ENCODE measurements at regions not wholly inside any gene's neighbourhood (a gene's known extent, or its start where the extent isn't known, plus 50 kb on each side); places are given as distances from the start of the nearest gene placed in this dataset.
"Not testable (repeated sequence)": the region's sequence is repeated elsewhere in the genome, so short reads cannot be mapped to it uniquely, and the experiment has no call there.

GRCh38 chr10:131823601-131824099 is 77.2 kb upstream of the PPP2R2D start:
- not testable (repeated sequence) for FAIRE-seq

DNA sequence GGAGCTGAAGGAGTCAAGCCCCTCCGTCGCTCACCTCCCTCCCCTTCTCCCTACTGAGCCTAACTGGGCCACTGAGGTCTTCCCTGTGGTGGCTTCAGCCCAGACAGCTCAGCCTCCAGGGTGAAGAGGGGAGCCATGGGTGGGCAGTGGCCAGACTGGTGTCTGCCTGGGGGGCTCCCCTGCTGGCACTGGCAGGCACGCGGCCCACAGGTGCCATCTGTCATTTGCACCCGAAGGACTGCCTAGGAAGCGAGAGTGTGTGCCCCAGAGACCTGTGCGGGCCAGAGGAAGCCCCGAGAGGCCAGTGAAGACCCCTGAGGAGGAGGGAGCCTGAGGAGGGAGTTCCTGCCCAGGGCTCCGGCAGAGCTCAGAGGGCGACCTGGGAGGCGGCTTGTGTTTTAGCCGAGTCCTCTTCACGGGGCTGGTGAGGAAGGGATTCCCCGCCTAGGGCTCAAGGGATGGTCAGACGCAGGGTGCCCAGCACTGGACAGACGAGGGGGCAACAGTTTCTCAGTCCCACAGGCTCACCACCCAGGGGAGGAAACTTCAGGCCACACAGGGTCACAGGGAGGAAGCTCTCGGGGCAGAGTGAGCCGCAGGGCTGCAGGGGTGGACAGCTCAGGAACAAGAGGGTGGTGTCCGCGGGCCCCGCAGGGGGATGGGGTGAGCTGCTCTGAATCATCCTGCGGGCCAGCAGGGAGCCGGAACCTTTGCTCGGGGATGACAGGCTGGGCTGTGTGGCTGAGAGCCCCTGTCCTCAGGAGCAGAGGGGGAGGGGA is 76.2 kb upstream of the PPP2R2D start:
- FAIRE-seq = no peak

DNA sequence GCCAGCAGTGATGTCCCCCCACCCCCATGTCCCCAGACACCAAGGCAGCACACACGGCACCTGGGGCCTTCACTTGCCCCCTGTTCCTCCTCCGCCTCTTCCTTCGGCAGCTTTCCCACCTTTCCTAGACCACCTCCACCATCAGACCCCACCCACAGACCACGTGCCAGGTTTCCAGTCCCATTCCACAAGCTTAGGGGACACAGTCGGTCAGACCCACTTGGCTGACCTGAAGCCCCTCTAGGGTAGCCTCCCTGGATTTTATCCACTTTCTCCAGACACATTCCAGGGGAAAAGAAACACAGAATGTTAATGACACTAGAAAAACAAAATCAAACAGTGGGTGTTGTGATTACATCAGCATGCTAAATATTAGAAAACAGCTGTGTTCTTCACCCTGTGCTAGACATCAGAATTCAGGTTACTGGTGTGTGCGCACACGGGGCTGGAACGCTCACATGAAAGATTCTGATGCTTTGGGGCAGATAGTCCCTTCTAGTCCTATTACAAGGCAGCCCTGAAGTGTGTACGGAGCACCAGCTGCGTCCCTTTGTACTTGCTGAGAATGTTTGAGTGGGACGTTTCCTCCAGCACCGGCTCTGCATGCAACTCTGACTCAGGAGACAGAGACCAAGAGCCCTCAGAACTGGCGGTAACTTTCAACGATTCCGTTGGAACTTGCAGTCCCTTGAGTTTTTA is 75.5 kb upstream of the PPP2R2D start:
- no peak for FAIRE-seq

GRCh38 chr10:131825960-131826650 is 74.7 kb upstream of the PPP2R2D start:
- FAIRE-seq = no peak

- FAIRE-seq = no peak
Observed at GRCh38 chr10:131829156-131829930, 71.5 kb upstream of the PPP2R2D start.

GRCh38 chr10:131830446-131831130 is 70.2 kb upstream of the PPP2R2D start:
- FAIRE-seq = no peak

GRCh38 chr10:131831561-131831960 is 69.2 kb upstream of the PPP2R2D start:
- FAIRE-seq = no peak

GRCh38 chr10:131832056-131832685 is 68.6 kb upstream of the PPP2R2D start:
- FAIRE-seq = no peak

GRCh38 chr10:131833013-131833412 is 67.8 kb upstream of the PPP2R2D start:
- no peak for FAIRE-seq

- FAIRE-seq = no peak
Observed at GRCh38 chr10:131833446-131834080, 67.2 kb upstream of the PPP2R2D start.

DNA sequence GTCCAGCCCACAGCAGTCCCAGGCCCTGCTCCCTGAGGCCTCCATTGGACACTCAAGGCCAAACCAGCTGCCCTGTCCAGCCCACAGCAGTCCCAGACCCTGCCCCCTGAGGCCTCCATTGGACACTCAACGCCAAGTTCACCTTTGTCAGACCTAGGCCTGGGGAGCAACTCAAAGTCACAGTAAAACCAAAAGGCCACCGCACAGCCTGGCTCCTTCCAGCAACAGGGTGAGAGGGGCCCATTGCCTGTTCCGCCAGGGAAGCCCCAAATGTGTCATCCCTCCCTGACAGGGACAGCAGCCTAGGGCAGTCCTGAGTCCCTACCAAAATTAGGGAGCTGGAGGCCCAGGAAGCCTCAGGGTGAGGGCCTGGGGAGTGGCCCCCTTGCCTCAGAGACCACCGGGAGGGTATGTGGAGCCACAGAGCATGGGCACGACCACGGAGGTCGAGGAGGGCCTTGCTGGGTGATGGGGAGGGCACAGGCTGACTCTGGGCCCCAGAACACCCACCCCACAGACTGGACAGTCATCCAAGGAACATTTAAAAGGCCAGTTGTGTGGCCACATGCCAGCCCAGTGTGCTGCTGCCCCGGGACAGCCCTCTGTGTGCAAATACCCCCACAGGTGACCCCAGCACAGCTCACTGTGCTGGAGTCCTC is 66.5 kb upstream of the PPP2R2D start:
- no peak for FAIRE-seq

- FAIRE-seq = no peak
Observed at GRCh38 chr10:131838966-131839742, 61.7 kb upstream of the PPP2R2D start.

- FAIRE-seq = not testable (repeated sequence)
Observed at GRCh38 chr10:131839880-131840787, 60.7 kb upstream of the PPP2R2D start.

GRCh38 chr10:131840788-131841118 is 60.1 kb upstream of the PPP2R2D start:
- FAIRE-seq = no peak

- FAIRE-seq = no peak
Observed at GRCh38 chr10:131841131-131841660, 59.6 kb upstream of the PPP2R2D start.

GRCh38 chr10:131841661-131842139 is 59.1 kb upstream of the PPP2R2D start:
- FAIRE-seq = no peak

DNA sequence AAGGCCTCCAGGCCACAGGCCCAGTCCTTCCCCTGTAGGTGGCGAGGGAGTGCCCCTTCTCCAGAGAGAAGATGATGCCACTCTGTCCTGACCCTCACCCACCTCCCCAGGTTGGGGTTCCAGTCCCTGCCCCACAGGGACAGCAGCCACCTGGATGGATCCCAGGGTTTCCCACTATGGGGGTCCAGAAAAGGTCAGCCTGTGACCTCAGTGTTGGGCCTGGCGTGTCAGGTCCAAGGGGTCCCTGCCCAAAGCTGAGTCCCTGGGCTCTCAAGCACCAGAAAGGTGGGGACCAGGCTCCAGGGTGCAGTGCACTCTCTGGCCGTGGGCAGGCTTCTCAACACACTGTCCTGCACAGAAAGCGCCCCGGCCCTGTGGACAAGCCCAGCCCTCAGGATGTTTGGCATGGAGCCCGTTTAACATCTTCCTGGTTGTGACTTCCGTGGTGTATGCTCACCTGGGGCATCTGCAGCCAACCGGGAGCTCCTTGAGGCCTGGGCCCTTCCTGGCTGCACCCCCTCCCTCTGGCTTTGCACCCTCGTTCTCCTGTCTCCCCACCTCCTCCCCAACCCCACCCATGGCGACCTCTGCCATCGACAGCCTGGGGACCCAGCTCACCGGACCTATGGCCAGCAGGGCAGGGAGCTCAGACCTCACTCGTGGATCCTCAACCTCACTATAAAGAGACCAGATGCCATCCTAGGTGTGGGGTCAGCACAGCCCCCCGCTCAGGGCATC is 58.3 kb upstream of the PPP2R2D start:
- no peak for FAIRE-seq
